HG02678 (cell line): ENCODE measurements at regions not wholly inside any gene's neighbourhood (a gene's known extent, or its start where the extent isn't known, plus 50 kb on each side); places are given as distances from the start of the nearest gene placed in this dataset.

Experiments used
- ATAC-seq: cut with Tn5 transposase; IDR thresholded peaks from one replicate; pipeline ENCODE4 v1.9.1; 2021; ENCODE audit warnings: mild to moderate bottlenecking, moderate library complexity; ENCODE audit not compliant: unreplicated experiment

DNA sequence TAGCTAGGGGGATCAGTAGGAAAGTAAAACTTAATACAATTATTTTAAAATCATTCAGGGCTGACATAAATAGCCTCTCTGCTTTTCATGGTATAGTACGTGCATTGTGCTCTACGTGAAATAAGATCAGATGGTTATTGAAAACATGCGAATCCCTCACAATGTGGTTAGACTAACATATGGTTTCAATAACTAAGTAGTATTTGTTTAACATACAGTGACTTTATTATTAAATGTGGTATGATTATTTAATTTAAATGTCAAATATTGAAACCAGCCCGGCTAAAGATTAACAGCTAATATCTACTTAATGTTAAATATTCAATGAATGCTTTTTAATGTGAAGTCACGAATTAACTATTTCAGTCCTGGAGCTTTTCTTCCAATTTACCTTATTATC, 473.9 kb upstream of the THBS1 start:
- no peak for ATAC-seq

GRCh38 chr15:39108021-39108420, 472.9 kb upstream of the THBS1 start:
- ATAC-seq = no peak

- ATAC-seq = no peak
These were observed 470.5 kb upstream of the THBS1 start for GRCh38 chr15:39110336-39110735.

- no peak for ATAC-seq
These were observed 470.1 kb upstream of the THBS1 start for GRCh38 chr15:39110746-39111145.

DNA sequence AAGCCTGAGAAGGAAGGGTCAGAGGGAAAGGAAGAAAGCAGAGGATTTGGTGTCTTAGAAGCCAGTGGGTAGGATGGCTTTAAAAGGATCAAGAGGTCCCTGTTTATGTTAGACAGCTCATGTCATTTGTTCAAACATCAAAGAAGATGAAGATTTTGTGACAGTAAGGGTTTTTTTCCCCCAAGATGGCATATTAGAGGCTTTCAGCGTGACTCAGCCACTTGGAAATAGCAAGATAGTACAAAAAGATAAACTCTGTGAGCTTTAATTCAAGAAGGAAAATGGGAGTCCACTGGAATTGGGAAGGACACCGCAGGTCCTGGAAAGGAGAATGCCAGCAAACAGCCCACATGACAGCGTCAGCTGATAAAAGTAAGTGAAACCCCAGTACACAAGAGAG, 467.1 kb upstream of the THBS1 start:
- ATAC-seq = no peak

GRCh38 chr15:39114690-39115378, 466.0 kb upstream of the THBS1 start:
- ATAC-seq = no peak

DNA sequence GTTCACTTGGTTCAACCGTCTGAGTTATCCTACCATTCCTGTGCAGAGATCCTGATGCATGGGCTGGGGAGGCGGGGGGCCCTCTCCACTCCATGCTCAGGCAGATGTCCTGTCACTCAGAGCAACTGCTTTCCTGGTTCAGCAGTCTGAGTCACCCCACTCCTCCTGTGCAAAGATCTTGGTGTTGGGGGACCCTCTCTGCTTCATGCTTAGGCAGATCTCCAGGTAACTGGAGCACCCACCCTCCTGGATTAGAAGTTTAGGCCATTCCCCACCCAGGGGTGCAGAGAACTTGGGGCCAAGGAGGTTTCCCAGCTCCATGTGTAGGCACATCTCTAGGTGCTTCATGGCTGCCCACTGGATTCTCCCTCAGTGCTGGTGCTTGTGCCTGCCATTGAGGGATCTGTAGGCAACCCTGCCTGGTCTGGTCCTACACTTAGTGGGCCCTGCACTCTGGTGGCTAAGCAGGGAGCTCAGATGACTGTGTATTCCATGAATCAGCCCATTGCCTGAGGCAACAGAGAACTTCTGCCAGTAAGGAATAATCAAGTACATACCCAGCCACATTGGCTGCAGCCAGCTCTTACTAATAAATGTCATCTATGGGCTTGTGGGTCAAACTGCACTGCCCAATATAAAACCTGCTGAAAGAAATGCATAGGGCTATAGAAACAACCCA, 465.4 kb upstream of the THBS1 start:
- ATAC-seq = no peak

DNA sequence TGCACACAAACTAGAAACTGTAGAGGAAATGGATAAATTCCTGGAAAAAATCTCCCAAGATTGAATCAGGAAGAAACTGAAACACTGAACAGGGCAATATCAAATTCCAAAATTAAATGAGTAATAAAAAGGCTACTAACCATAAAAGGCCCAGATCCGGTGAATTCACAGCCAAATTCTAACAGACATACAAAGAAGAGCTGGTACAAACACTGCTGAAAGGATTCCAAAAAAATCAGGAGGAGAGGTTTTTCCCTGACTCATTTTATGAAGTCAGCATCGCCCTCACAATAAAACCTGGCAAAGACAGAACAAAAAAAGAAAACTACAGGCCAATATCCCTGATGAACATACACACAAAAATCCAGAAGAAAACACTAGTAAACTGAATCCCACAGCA, 462.4 kb upstream of the THBS1 start:
- no peak for ATAC-seq

DNA sequence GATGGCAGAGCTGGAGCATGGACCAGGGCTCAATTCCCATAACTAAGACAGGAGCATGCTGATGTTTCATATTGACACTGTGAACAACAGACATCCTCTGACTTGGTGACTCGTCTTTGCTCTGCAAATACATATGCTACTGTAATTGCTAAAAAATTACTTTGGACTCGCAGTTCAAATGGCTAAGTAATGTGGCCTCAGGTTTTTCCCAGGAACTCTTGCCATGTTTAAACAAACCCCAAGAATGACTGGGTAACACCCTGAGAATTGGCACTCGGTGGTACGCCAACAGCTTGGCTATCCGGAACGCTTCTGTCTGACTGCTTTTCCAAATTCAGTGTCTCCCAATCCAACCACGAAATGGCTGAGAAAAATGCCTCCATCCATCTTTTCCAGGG, 456.7 kb upstream of the THBS1 start:
- no peak for ATAC-seq

GRCh38 chr15:39124553-39125171, 456.2 kb upstream of the THBS1 start:
- ATAC-seq = no peak

DNA sequence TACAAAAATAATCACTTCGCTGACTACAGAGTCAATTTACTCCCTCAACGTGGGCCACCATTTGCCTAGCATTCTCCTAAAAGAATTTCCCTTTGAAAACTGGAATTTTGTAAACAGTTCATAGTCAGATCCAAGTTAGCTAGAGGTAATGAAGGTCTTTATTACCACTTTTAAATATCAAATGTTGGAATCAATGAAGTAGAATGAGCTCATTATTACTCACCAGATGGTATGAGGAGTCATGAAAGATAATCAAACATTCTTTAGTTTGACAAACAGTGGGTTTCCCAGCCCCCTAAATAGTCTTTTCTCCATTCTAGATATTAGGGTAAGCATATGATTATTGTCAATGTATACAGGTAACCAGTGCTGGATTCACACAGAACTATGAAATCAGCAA, 455.7 kb upstream of the THBS1 start:
- no peak for ATAC-seq

GRCh38 chr15:39125904-39126303, 455.0 kb upstream of the THBS1 start:
- ATAC-seq = no peak

DNA sequence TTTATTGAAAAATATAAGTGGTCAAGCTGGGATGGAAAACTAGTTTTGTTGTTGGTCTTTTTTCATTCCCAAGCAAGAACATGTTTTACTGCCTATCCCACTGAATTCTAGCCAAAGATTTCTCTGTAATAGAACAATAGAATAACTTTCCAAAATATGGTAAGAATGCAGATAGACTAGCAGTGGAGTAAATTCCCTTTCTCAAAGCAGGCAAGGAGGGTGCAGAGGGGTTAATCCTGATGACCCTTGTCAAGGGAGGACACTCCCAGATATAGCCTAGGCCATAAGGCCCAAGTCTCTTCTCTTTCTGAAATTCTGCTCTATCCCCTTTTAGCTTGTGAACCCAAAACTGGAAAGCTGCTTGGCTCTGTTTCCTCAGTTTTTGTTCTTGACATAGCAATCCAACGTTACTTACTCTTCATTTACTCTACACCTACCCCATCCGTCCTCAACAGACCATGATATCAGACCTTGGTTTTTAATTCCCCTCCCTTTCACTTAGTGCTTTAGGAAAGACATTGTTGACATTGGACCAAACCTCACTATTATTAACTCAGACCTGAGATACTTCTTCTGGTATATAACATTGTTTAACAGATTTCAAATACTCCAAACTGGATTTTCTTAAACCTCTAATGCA, 453.6 kb upstream of the THBS1 start:
- no peak for ATAC-seq

DNA sequence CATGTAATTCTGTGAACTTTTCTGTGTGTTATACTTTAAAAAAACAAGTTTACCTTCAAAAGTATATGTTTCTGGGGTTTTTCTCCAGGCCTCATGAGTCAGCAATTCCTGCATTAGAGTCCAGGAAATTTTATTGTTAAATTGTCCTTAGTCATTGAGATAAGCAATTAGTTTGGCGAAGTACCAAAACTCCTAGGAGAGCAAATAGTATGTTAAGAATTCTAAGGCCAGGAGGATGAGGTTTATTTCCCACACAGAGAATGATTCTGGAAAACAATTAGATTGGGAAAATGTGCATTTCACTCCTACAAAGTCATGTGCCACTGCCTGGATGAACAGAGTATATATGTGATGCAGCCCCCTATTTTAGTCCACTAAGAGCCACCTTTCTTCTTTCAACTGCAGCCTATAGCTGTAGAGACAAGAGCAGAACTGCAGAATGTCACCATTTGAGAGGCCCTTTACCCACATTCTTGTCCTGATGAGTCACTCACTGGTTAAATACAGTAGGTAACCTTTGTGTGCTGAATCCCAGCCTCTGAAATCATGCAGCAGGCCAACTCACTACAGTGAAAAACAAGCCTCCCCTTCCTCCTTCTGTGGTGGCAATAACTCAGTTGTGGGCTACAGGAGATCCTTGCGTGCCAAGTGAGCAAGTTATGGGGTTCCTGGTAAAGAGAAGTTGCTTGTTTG, 452.8 kb upstream of the THBS1 start:
- no peak for ATAC-seq

- no peak for ATAC-seq
These were observed 452.1 kb upstream of the THBS1 start for GRCh38 chr15:39128746-39129145.

- no peak for ATAC-seq
These were observed 450.1 kb upstream of the THBS1 start for GRCh38 chr15:39130556-39131379.

DNA sequence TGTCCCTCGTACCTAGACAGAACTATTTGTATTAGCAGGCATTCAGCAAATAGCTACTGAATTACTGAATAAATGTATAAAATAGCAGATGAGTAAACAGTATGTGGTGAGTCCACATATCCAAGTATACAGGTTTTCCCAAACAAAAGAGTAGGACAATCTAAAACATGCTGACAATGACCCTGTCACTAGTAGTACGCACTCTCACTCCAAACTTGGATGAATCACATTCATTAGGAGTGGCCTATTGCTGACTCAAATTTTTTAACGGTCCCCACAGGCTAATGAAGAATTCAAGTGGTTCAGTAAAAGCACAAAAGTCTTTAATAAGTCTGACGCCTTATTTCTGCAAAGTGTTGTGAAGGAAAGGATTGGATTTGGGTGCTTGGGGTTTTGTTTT, 449.3 kb upstream of the THBS1 start:
- ATAC-seq = no peak

- ATAC-seq = no peak
These were observed 448.8 kb upstream of the THBS1 start for GRCh38 chr15:39132070-39132469.

DNA sequence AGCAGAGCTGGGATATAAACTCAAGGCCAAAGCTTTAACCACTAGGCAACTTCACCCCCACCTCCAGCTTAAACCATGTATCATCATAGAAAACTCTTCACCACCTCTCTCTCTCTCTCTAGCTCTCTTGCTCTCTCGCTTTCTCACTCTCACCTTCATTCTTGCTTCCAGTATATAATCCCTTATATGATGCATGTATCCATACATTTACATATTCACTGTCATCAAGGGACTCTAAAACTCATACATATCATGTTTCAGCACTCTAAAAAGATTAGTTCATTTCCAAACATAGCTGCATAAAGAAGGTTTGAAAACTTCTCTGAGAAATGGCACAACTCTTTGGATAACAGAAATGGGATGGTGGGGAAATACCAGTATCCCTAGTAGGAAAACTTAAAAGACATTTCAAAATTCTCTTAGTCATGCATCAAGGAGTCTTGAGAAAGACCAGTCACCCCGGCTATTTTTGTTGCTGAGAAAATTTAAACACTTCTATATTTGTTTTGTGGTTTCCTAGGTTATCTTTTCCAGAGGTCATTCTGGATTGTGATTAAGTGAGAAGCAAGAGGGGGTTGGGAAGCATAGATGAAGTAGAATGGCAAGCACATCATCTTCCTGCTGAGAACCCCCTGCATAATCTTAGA, 447.8 kb upstream of the THBS1 start:
- ATAC-seq = no peak

DNA sequence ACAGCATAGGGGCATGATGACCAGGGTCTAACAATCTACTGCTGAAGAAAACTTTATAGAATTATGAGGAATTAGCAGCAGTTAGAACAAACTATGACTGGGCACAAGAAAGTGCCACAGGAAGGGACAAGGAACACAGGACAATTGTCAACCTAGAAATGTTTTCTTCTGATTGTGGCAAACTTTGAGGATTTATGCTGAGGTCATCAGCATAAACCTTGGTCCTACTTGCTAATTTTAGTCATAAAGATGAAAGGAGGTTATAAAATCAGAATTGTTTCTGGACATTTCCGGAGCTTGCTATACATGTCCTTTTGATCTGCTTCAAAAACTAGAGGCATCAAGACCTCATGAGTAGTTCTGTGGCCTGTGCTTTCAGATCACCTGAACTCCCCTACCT, 446.6 kb upstream of the THBS1 start:
- ATAC-seq = no peak
